NB4 (cell line): ENCODE measurements at regions not wholly inside any gene's neighbourhood (a gene's known extent, or its start where the extent isn't known, plus 50 kb on each side); places are given as distances from the start of the nearest gene placed in this dataset.

Source experiments
- MYC ChIP-seq: IDR thresholded peaks from 2 replicates; pipeline ENCODE4 v1.6.1; 2011; ENCODE audit warnings: low read depth, low read length
- POLR2A ChIP-seq: IDR thresholded peaks from 2 replicates; pipeline ENCODE4 v1.6.1; 2011; ENCODE audit warnings: mild to moderate bottlenecking; ENCODE audit not compliant: insufficient read length; ENCODE audit errors: extremely low read depth
- TF ChIP-seq, protein P1 (sequence below): IDR thresholded peaks from one replicate; pipeline ENCODE4 v1.5.1; 2012; ENCODE audit warnings: low read depth, low read length
- TF ChIP-seq, protein P2 (sequence below): IDR thresholded peaks from 2 replicates; pipeline ENCODE4 v1.6.1; 2011; ENCODE audit warnings: low read depth, low read length

DNA sequence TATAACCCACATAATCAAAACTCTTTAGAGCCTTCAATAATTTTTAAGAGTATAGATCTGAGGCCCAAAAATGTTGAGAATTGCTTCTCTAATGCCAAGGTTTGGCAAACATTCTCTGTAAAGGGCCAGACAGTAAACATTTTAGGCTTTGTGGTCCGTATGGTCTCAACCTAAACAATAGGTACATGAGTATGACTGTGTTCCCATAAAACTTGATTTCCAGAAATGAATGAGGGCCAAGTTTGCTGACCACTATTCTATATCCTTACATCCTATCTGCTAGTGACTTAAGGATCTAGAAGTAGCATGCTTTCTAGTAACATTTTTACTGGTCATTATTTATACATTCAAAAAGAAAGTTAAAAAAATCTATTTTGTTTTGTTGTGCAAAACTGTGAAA is 58.9 kb downstream of the MPP7 start:
- TF ChIP-seq, protein P1, sequence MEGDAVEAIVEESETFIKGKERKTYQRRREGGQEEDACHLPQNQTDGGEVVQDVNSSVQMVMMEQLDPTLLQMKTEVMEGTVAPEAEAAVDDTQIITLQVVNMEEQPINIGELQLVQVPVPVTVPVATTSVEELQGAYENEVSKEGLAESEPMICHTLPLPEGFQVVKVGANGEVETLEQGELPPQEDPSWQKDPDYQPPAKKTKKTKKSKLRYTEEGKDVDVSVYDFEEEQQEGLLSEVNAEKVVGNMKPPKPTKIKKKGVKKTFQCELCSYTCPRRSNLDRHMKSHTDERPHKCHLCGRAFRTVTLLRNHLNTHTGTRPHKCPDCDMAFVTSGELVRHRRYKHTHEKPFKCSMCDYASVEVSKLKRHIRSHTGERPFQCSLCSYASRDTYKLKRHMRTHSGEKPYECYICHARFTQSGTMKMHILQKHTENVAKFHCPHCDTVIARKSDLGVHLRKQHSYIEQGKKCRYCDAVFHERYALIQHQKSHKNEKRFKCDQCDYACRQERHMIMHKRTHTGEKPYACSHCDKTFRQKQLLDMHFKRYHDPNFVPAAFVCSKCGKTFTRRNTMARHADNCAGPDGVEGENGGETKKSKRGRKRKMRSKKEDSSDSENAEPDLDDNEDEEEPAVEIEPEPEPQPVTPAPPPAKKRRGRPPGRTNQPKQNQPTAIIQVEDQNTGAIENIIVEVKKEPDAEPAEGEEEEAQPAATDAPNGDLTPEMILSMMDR = no peak
- TF ChIP-seq MYC (no peak), POLR2A (no peak)
- TF ChIP-seq, protein P2, sequence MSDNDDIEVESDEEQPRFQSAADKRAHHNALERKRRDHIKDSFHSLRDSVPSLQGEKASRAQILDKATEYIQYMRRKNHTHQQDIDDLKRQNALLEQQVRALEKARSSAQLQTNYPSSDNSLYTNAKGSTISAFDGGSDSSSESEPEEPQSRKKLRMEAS = no peak
